Femur (tissue), 1 donor: ENCODE measurements at regions not wholly inside any gene's neighbourhood (a gene's known extent, or its start where the extent isn't known, plus 50 kb on each side); places are given as distances from the start of the nearest gene placed in this dataset.

Source experiments
- DNase-seq: peaks from one replicate; pipeline ENCODE4 v3.0.0-alpha.2; 2017

DNA sequence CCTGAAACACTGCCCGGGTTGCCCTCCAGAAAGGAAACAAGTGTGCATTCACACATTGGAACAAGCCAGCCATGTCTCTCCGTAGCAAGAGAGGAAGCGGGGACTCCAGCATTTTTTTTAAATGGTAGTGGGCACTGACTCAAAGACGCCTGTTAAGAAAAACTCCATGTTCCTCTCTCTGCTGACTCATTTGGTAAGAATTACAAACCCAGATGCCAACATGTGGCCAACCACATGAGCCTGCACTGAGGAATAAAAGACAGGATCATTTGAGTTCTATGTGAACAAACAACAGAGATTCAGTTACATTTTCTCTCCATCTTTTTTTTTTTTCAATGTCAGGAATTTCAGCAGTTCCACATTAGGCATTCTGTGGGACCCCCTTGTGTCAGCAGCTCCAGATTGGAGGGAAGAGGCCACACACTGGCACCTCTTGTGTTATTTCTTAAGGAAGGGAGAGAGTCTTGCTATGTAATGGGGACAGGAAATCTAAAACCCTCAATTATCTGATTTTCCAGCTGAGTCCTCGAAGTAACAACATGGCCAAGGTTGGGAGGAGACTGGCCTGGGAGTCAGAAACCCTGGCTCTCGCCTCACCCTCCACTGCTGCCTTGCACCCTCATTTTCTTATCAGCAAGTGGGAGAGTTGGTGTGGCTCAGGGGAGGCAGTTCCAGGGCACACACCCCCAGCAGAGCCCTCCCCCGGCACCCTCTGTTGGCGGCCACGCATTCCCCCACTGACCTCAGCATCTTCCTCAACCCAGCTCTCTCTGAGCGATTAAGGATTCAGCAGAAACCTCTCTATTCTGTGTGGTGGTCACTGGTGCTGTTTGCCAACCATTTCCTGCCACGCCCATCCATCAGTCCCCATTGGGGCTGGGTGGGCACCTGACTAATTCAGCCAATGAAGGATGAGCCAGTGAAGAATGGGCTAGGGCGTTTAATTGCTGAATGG is 173.0 kb downstream of the FOXL1 start:
- DNase-seq: peak; percentile 68

DNA sequence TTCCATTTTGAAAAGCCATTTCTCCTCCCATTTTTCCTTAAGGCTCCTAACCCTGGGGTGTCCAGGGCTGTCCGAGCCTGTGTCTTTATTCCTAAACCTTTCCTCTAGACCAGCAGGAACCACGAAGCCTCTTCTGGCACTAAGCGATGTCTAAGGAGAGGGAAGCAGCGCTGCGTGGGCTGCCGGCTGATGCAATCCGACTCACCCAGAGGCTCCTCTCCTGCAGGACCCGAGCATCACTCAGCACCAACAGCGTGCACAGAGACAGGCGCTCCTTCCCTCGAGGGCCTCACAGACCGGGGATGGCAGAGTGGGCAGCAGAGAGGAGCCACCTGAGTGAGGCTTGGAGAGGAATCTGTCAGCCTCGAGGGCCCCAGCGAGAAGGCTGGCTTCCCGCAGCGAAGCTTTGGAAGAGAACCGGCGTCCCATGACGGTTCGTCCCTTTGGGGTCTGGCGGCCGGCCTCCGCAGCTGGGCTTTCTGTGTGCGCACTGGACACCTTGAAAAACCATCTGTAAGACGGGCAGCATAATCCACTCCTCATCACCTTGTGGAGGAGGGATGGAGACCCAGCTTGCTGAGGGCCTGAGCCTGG is 174.3 kb downstream of the FOXL1 start:
- DNase-seq: no peak

DNA sequence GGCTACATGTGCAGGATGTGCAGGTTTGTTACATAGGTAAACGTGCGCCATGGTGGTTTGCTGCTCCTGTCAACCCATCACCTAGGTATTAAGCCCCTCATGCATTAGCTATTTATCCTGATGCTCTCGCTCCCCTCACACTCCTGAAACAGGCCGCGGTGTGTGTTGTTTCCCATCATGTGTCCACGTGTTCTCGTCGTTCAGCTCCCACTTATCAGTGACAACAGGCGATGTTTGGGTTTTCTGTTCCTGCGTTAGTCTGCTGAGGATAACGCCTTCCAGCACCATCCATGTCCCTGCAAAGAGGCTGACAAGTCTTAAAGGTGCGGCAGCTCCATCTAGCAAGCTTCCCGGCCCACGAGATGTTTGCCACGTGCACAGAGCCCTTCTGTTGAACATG is 175.1 kb downstream of the FOXL1 start:
- DNase-seq: no peak

DNA sequence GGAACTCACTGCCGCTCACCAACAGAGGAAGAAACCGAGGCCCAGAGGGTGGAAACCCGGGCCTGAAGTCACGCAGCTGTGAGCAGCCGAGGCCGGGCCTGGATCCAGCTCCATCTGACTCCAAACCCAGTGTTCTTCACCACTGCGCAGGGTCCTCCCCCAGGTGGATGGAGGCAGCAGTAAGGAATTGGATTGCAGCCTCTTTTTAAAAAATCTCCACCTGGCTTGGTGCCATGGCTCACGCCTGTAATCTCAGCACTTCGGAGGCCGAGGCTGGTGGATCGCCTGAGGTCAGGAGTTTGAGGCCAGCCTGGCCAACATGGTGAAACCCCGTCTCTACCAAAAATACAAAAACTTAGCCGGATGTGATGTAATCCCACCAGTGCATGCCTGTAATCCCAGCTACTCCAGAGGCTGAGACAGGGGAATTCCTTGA is 177.2 kb downstream of the FOXL1 start:
- peak; percentile 51 for DNase-seq

DNA sequence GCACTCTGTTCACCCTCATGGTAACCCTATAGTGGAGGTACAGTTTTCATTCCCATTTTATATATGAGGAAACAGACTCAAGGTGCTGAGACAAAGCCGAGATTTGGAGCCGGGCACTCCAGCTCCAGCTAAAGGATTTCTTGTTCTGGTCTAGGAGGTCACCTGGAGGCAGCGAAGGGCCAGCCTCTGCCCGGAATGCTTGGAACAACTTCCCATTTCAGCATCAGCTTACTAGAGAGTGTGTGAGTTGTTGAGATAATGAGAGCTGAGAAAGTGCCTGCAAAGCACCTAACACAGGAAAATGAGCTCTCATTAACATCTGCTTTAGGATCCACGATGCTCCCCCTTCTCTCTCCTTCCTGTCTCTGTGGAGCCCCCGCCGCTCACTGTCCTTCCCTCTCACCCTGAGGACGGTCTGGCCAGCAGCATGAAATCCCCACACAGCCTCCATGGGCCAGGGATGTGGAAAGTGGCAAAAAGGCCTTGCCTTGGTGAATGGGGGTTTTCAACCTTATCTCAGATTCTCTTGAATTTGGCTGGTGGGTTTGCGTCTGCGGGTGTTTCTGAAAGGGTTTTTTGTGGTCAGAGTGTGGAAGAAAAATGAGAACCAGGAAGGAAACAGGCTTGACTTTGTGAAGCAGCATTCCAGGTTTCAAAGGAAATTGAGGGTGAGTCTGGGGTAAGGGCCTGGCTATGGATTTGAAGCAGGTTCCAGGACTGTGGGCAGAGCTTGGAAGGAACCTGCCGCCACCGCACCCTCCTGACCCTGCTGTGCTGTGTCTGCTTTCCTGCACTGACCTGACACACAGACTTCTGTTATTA is 178.7 kb downstream of the FOXL1 start:
- DNase-seq: no peak

DNA sequence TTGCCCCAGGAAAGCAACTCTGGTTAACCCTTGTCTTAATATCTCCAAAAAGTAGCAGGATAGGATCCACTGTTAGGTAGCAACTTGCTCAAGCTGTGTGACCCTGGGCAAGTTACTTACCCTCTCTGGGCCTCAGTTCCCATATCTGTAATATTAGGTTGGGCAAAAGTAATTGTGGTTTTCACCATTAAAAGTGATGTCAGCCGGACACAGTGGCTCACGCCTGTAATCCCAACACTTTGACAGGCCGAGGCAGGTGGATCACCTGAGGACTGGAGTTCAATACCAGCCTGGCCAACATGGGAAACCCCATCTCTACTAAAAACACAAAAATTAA is 179.3 kb downstream of the FOXL1 start:
- no peak for DNase-seq

DNA sequence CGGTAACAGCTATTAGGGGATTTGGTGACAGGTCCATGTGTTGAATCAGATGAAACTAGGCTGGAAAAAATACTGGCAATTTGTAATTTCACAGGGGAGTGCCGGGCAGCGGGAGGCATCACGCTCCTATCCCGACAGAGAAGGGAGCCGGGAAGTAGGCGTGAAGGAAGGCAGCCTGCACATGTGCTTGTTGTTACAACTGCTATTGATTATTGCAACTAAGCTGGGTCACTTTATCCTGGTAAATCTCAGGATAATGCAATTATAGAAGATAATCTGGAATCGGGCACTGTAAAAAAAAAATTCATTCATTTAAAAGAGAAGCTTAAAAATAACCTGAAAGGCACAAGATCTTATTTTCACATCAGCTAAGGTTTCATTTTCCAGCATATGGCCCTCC is 180.6 kb downstream of the FOXL1 start:
- DNase-seq: no peak

DNA sequence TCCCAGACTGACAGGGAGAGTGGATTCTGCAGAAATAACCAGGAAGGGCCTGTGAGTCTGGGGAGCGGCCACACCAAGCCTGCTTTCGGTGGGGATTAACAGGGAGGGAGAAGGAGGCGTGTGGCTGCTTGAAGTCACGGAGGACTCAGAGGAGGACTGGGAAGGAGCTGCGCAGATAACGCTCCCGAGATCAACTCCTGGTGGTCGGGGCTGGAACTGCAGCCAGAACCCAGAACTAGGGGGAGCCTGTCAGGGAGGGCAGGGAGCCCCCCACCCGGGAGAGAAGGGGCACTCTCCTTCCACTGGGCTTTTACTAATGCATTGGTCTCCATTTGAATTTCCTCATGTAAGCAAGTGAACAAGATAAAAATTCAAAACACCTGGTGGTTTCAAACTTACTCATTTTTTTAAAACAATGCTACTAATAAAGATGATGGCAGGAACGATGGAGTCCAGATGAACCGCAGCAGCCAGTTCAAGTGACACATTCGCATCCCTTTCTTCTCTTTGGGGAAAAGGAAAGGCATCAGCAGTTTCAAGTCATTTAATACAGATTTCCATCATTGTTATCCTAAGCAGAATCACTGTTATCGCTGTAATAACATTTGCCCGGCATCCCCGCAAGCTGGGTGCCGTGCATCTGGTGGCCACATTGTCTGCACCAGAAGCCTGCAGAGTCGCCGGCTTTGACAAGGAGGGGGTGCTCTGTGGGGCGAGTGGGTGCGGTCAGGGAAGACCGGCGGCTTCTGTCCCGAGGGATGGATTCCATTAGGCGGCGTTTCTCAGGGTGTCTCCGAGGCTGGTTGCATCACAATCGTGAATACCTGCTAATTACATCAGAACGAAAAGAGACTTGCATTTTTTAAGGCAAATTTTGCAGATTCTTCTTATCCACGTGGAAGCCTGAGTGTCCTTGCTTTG is 183.0 kb downstream of the FOXL1 start:
- DNase-seq: no peak

DNA sequence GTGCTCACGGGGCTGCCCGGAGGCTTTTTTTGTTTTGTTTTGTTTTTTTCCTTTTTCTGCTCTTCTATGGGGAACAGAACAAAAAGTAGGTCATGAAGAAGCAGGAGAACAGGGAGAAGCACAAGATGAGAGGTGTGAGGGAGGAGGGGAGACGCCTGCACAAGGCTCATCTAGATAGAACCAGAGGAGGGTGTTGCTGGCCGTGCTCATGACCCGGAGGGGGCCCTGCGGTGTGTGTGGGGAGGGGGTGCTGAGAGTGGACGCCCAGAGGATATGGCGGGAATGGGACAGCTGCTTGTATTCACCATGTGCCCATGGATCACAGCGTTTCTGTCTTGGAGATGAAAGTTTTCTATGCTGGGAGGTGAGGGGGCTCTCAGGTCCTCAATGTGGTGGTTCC is 183.7 kb downstream of the FOXL1 start:
- DNase-seq: no peak

DNA sequence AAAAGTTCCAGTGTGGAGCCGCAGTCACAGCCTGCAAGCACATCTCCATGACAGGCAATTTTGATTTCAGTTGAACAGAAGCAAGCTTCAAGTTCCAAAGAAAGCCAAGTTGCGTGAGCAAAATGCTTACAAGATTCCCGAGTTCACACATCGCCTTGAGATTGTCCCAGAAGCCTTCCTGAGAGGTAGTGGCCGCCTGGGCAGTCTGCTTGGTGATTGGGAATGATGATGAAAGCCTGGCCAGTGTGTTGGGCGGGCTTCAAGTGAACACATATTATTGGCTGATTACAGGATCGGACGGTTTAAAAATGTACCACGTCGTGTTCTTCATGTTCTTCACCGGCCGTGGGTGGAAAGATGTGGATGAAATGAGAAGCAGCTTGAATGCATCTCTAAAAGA is 185.5 kb downstream of the FOXL1 start:
- no peak for DNase-seq

DNA sequence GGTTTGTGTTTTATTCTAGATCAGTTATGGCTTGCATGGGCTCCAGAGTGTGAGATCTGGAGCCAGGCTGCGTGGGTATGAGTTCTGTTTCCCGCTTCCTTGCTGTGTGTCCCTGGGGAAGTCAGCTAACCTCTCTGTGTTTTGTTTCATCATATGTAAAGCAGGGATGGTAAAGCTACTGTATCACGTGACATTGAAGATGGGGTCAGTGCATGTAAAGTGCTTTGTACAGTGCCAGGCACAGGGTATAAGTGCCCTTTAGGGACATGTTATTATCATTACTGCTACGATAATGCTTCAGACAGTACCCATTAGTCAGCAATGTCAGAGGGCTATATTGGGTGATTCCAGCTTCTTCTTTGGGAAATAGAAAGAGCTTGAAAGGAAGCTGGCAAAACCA is 186.2 kb downstream of the FOXL1 start:
- no peak for DNase-seq

DNA sequence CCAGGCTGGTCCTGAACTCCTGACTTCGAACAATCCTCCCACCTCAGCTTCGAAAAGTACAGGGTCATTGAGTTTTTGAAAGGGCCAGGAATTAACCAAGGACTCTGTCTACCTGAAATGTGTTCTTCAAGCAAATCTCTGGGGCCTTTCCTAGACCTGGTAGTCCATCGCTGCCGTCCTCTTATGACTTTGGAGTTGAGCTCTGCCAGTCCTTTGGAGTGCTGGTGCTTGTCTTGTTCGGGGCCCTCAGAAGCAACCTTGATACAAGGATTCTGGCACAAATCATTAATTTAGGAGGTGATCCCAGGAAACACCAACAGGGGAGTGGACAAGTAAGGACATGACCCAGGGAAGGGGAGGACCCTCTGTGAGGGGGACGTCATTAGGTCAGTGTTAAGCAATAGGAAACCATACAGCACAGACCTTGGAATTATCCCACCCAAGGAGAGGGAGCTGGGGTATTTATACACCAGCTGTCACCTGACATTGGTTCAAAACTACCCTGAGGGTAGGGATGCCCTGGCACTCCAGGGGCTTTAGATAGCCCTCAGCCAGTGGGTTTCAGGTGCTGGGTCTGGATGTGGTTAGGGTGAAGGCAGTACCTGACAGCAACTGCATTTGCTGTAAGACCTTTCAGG is 187.2 kb downstream of the FOXL1 start:
- no peak for DNase-seq

DNA sequence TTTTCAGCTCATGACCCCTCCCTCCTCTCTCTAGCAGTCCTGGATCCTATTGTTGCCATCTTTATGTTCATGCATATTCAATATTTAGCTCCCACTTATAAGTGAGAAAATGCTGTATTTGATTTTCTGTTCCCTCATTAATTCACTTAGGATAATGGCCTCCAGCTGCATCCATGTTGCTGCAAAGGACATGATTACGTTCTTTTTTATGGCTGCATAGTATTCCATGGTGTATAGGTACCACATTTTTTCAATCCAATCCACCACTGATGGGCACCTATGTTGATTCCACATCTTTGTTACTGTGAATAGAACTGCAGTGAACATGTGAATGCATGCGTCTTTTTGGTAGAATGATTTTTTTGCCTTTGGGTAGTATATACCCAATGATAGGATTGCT is 188.4 kb downstream of the FOXL1 start:
- no peak for DNase-seq

DNA sequence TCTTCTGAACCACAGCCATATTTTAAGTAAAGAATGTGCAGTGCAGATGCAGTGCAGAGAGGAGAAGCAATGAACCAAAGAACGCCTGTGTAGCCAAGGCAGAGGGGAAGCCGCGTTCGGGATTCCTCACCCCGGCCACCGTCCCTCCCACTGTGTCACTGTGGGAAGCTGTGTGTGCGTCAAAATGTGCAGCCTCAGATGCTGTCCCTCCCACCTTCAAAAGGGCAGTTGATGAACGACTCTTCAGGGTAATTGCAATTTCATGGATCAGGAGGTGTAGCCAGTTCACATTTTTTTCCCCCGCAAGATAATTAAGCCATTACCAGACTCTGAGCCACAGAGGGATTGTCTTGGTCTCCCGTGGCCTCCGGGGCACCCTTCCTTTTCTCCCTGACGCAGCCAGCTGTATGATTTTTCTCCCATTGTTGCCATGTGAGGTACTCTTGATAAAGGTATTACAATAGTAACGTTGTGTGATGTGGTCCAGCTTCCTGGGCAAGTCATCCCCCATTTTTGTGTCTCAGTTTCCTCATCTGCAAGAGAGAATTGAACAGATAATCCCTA is 190.0 kb downstream of the FOXL1 start:
- DNase-seq: no peak

DNA sequence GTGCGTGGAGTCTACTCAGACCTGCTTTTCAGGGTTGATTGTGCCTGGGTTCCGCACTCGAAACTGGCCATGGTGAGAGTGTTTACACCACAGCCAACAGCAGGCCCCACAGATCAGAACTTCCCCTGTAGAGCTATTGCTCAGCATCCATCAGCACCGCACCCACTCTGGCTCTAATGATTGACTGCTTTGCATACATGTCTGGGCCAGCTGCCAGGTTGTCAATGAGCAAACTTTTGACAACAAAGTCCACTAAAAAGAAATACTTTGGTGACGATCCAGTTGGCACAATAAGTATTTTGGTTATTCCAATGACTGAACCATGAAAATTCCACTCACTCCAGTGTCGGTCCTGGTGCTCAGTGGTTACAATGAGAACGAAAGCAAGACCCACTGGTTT is 190.7 kb downstream of the FOXL1 start:
- no peak for DNase-seq

DNA sequence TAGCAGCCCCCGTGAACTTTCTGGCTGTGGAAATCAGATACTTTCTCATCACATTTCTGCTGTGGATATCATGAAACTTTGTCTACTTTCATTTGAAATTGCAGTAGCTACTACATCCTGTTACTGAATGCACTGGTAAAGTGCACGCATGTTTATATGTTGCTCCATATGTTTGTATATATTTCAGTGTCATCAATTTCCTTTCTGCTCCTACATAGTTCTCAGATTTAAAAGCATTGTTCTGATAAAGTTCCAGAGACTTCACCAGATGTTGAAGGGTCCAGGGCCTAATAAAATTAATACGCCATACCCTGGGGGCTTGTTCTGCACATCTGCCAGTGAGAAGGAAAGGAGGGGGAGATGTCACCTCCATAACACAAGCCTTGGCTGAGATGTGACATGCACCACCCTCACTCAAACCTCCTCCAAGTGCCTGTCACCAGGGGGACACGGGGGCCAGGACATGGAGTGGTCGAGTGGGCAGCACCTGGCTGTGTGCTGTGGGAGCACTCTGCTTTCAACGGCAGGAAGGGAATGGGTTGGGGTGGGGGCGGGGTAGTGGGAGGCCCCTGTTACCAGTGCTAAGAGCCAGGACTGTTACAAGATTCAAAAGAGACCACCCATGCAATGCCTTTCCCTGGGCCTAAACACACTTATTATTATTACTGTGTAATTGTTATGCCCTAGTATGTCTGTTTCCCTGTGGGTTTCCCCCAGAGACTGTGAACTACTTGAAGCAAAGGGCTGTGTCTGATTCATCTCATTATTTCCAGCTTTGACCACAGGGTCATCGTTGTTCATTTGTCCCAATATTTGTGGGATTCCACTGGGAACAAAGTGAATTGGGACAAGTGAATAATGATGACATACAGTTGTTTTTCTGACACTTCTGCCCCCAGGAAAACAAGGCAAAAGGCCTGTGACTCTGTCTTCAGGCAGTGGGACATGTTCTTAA is 193.4 kb downstream of the FOXL1 start:
- DNase-seq: no peak

DNA sequence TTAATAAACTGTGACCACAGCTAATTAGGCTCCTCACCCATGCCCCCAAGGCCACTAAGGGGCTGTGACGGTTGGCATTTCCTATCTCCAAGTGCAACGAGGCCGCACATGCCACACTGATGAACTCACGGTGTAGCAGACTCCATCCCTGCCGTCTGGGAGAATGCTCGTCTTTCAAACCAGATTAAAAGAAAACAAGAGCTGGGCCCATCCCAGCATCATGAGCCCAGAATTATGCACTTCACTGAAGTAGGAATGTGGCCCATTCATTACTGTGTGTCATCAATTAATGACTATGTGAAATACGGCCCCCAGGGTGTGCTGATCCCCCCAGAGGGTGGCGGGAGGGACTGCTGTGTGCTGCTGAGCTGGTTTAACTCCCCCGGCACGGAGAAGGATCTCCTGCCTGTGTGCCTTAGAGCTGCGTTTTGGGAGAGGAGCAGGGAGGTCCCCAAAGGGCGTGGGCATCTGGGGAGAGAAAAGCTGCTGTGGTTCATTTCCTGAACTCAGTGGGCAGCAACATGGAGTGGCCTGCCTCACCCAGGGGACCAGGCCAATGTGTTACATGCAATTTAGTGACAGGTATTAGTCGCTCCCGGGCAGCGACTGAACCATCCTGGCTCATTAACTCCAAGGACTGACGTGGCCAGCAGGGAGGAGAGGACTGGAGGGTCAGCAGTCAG is 194.5 kb downstream of the FOXL1 start:
- DNase-seq: no peak

DNA sequence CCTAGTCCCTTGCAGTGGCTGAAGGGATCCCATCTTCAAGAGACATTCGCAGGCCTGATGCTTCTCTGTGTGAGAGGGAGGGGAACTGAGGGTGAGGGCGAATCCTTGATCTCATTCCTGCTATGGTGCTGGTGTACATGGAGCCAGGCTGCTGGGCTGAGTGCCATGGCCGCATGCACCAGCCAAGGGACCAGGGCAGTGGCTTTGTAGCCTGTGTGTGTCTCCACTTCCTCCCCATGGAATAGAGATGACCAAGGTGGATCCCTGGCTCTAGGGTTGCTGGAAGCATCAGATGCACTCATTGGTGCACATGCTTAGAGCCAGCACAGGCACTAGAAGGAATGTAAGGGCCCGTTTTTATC is 195.0 kb downstream of the FOXL1 start:
- no peak for DNase-seq

DNA sequence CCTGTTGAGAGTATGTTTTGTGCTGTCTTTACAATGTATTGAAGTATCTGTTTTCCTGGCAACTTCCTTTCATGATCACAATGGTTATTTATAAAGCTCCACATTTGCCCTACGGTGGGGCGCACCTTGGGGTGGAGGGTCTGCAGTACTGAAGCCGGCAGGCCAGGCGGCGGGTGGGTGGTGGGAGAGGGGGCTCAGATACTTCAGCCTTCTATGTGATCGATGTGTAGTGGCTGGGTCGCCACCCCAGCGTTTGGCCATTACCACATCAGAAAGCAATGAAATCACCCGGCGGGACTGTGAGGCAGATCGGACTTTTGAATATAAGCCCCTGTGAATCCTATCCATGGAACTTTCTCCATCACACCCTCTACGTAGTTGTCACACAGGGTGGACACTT is 196.6 kb downstream of the FOXL1 start:
- DNase-seq: no peak

DNA sequence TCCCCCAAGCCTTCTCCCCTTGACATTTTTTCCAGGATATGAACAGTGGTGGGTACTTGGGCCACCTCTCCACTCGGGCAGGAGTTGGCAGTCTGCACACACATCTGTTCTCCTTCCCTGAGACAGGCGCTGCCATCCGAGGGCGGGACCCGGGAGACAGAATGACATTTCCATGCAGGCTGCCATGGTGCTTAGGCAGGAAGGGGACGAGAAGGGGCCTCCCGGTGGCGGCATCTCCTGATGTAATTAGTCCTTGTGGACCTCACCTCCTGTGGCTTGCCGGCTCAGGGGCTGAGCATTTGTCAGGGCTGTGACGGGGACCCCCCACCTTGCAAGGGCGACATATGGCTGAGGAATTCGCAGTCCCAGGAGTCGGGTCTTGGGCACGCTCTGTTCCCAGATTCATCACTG is 197.2 kb downstream of the FOXL1 start:
- no peak for DNase-seq
